GM12872 (cell line): ENCODE measurements at regions not wholly inside any gene's neighbourhood (a gene's known extent, or its start where the extent isn't known, plus 50 kb on each side); places are given as distances from the start of the nearest gene placed in this dataset.

Experiments used
- CTCF ChIP-seq: IDR thresholded peaks from 3 replicates; pipeline ENCODE4 v1.5.1; 2011; ENCODE audit warnings: low read depth, mild to moderate bottlenecking, low read length, moderate library complexity; ENCODE audit not compliant: insufficient read depth

DNA sequence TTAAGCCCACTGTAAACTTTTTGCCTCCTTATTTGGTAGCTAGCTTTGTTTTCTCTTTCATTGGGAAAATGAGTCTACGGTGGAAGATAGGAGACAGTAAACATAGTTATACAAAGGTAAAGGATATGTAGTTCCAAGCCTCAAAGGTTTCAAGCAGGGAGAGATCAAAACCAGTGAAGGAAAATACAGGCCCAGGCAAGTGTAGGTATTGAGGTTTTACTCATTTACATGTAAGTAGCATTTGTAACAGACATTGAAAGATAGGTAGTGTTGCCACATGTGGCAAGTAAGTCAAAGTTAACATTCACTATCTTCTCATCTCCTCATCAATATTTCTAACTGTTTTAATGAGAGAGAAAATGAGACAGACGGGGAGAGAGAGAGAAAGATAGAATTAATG is 136.5 kb downstream of the RTL3 start:
- TF ChIP-seq CTCF: no peak

DNA sequence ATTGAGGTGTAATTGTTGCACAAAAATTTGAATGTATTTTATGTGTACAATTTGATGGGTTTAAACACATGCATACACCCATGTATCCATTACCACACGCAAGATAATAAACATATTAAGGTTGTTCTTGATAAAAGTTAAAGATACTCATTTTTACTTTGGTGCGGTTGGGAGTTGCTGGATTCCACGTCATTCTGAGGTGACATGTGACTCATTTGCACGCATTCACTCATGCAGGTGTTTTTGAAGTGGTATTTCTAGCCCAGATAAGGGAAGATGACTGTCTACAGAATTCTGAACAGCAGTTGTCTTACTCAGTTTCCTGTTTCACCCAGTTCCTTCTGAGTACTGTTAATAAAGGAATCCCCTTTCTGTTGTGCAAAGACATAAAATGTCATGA is 142.0 kb downstream of the RTL3 start:
- no peak for TF ChIP-seq CTCF

GRCh38 chrX:78514852-78515251 is 144.3 kb downstream of the RTL3 start:
- TF ChIP-seq CTCF: 0 out of 3 replicates have a peak, but pooled peaks have one; percentile 7

- no peak for TF ChIP-seq CTCF
These were observed 145.0 kb downstream of the RTL3 start for GRCh38 chrX:78513971-78514738.

DNA sequence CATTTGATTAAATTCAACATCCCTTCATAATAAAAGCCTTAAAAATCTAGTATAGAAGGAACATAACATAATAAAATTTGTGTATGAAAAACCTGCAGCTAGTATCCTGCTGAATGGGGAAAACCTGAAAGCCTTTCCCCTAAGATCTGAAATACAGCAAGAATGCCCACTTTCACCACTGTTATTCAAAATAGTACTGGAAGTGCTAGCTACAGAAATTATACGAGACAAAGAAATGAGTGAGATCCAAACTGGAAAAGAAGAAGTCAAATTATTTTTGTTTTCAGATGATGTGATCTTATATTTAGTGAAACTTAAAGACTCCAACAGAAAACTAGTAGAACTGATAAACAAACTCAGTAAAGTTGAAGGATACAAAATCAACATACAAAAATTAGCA is 152.9 kb downstream of the RTL3 start:
- no peak for TF ChIP-seq CTCF

GRCh38 chrX:78496483-78496882 is 162.6 kb downstream of the RTL3 start:
- TF ChIP-seq CTCF: no peak

- TF ChIP-seq CTCF: no peak
These were observed 165.8 kb upstream of the CYSLTR1 start for GRCh38 chrX:78493180-78493579.
